K562 (cell line): ENCODE measurements at regions not wholly inside any gene's neighbourhood (a gene's known extent, or its start where the extent isn't known, plus 50 kb on each side); places are given as distances from the start of the nearest gene placed in this dataset.

Experiments used
- ATAC-seq: fragments of 200-7000 bp; cut with Tn5 transposase; 3 replicates; pipeline ENCODE4 v1.9.1; 2020; ENCODE audit warnings: moderate library complexity
- BruUV-seq: library from RNA; stranded (reverse); fragments of 400-500 nt; replicated peaks from 2 replicates; lab custom pipeline; 2021; lab: Mats Ljungman, UMichigan
- CTCF ChIA-PET: fragments of 300-600 bp; formaldehyde crosslinking; extraction: SDS; loops from one replicate; lab custom pipeline; 2021; ENCODE audit warnings: low intra/inter-chr PET ratio; lab: Yijun Ruan, JAX
- POLR2A ChIA-PET: fragments of 300-600, 350-650 bp; sonication (Branson Sonifier 250); formaldehyde crosslinking; extraction: SDS; loops from one replicate; lab custom pipeline; 2021; ENCODE audit warnings: antibody characterized with exemption, inconsistent platforms; lab: Yijun Ruan, JAX
- DNase-seq, 4 experiments: peaks; one replicate each; pipeline versions ENCODE4 v3.0.0 to v3.0.0-alpha.2; 2011 to 2018; ENCODE audit warnings: low spot score in 3 of 4, mixed read lengths in 3 of 4; ENCODE audit errors: extremely low read depth in 1 of 4
- FAIRE-seq: peaks from 2 replicates; lab custom pipeline; 2011; peaks lifted over from hg19 to GRCh38; lab: Jason Lieb, UNC
- H2AFZ ChIP-seq: 2 replicates; pipeline ENCODE4 v1.6.0; 2011; ENCODE audit warnings: low read depth, low read length, control low read depth, inconsistent platforms
- H3K27ac ChIP-seq: fragments of 200-600 bp; 3 replicates; pipeline ENCODE4 v1.8.0; 2011; ENCODE audit warnings: low read depth, mild to moderate bottlenecking, control low read depth, inconsistent platforms, low read length, moderate library complexity, mixed read lengths; ENCODE audit errors: extremely low read depth
- H3K27me3 ChIP-seq, 2 experiments: fragments of 300-600 bp in 1 of 2; 2 replicates in 1 of 2; 3 replicates in 1 of 2; pipeline versions ENCODE4 v1.6.0 to v1.8.0; 2011; ENCODE audit warnings: inconsistent platforms in 2 of 2, low read length in 2 of 2, mild to moderate bottlenecking in 1 of 2, mixed read lengths in 1 of 2, moderate library complexity in 1 of 2; ENCODE audit not compliant: control insufficient read depth in 2 of 2, insufficient read depth in 2 of 2
- H3K36me3 ChIP-seq: fragments of 300-600 bp; 3 replicates; pipeline ENCODE4 v1.8.0; 2011; ENCODE audit warnings: mild to moderate bottlenecking, low read length, inconsistent platforms; ENCODE audit not compliant: control insufficient read depth, insufficient read depth
- H3K4me1 ChIP-seq, 2 experiments: fragments of 200-600 bp in 1 of 2; replicated peaks in 1 of 2; 2 replicates in 1 of 2; 3 replicates in 1 of 2; pipeline versions ENCODE4 v1.5.1 to v1.8.0; 2011; ENCODE audit warnings: inconsistent platforms in 2 of 2, low read length in 2 of 2, mild to moderate bottlenecking in 1 of 2, mixed read lengths in 1 of 2, moderate library complexity in 1 of 2; ENCODE audit not compliant: control insufficient read depth in 2 of 2, insufficient read depth in 2 of 2
- H3K4me2 ChIP-seq: 2 replicates; pipeline ENCODE4 v1.6.1; 2011; ENCODE audit warnings: low read length, control low read depth, inconsistent platforms, mixed read lengths; ENCODE audit not compliant: insufficient read depth
- H3K4me3 ChIP-seq: fragments of 200-600 bp; sonication (generic), shearing (Covaris generic); 2 replicates; pipeline ENCODE4 v1.5.1; 2016; ENCODE audit warnings: control low read depth, inconsistent platforms
- H3K79me2 ChIP-seq: fragments of 200-600 bp; 3 replicates; pipeline ENCODE4 v1.8.0; 2011; ENCODE audit warnings: low read length, inconsistent platforms; ENCODE audit not compliant: control insufficient read depth, insufficient read depth
- H3K9ac ChIP-seq, 2 experiments: 2 replicates each; pipeline versions ENCODE4 v1.6.0 to v1.6.1; 2011; ENCODE audit warnings: low read depth in 2 of 2, low read length in 2 of 2, control low read depth in 1 of 2, inconsistent platforms in 1 of 2, mild to moderate bottlenecking in 1 of 2, mixed read lengths in 1 of 2; ENCODE audit not compliant: insufficient read depth in 1 of 2
- H3K9me1 ChIP-seq: one replicate; pipeline ENCODE4 v1.6.0; 2011; ENCODE audit warnings: inconsistent platforms, mild to moderate bottlenecking, low read length, moderate library complexity; ENCODE audit not compliant: control insufficient read depth, insufficient read depth
- H3K9me3 ChIP-seq: replicated peaks from 2 replicates; pipeline ENCODE4 v1.5.1; 2011; ENCODE audit warnings: low read depth, low read length, inconsistent platforms; ENCODE audit not compliant: control insufficient read depth, insufficient read depth
- H4K20me1 ChIP-seq: replicated peaks from 2 replicates; pipeline ENCODE4 v1.6.1; 2011; ENCODE audit warnings: low read length, inconsistent platforms, mixed read lengths; ENCODE audit not compliant: control insufficient read depth, insufficient read depth
- ARID1B ChIP-seq: fragments of 450-650 bp; IDR thresholded peaks from 2 replicates; pipeline ENCODE4 v1.6.1; 2016; ENCODE audit warnings: antibody characterized with exemption, mild to moderate bottlenecking, inconsistent platforms
- BDP1 ChIP-seq: IDR thresholded peaks from 3 replicates; pipeline ENCODE4 v1.6.1; 2011; ENCODE audit not compliant: insufficient read length, insufficient read depth
- ETS2 ChIP-seq: IDR thresholded peaks from 2 replicates; pipeline ENCODE4 v1.6.1; 2016; ENCODE audit warnings: borderline replicate concordance, missing genetic modification characterization, mild to moderate bottlenecking, moderate library complexity, missing compliant biosample characterization; ENCODE audit not compliant: poor library complexity, severe bottlenecking
- HDAC8 ChIP-seq: fragments of 450-650 bp; IDR thresholded peaks from 2 replicates; pipeline ENCODE4 v1.6.1; 2016; ENCODE audit warnings: mild to moderate bottlenecking, missing genetic modification characterization, moderate library complexity, missing compliant biosample characterization
- MIER1 ChIP-seq: fragments of 450-650 bp; IDR thresholded peaks from 2 replicates; pipeline ENCODE4 v1.6.1; 2016; ENCODE audit warnings: antibody characterized with exemption, mild to moderate bottlenecking, low read depth
- MTA1 ChIP-seq: fragments of 450-650 bp; IDR thresholded peaks from 2 replicates; pipeline ENCODE4 v1.6.1; 2017; ENCODE audit warnings: borderline replicate concordance
- SREBF2 ChIP-seq: sonication (generic); formaldehyde crosslinking; IDR thresholded peaks from 2 replicates; pipeline ENCODE4 v1.4.0; 2020; ENCODE audit warnings: mild to moderate bottlenecking, missing genetic modification reagents
- ZC3H4 ChIP-seq: sonication (generic); formaldehyde crosslinking; IDR thresholded peaks from 2 replicates; pipeline ENCODE4 v1.9.0; 2021; ENCODE audit warnings: missing genetic modification reagents, borderline replicate concordance
- ZSCAN29 ChIP-seq: fragments of 450-650 bp; IDR thresholded peaks from 2 replicates; pipeline ENCODE4 v1.6.1; 2017
- WGBS: fragments of 100-300 bp; shearing (Covaris generic); methylation state at CpG from one replicate; pipeline ENCODE4 v1.1.6; 2016; ENCODE audit warnings: low coverage, mixed read lengths; ENCODE audit not compliant: insufficient coverage; ENCODE audit errors: missing lambda C conversion rate; 5-methylcytosine and 5-hydroxymethylcytosine counted together
- in situ Hi-C: fragments of 300-500 bp; cut with MboI; formaldehyde crosslinking; loops from 4 replicates; pipeline ENCODE4 v1.15.0; 2018; ENCODE audit warnings: inconsistent platforms, mixed read lengths
- intact Hi-C: fragments of 100-400 bp; cut with micrococcal nuclease; formaldehyde crosslinking; loops from 2 replicates; pipeline ENCODE4 v1.14.2; 2022
- TF ChIP-seq, protein P1 (sequence below): fragments of 450-650 bp; IDR thresholded peaks from 2 replicates; pipeline ENCODE4 v1.6.1; 2017; ENCODE audit warnings: antibody characterized with exemption
- TF ChIP-seq, protein P2 (sequence below): fragments of 450-650 bp; IDR thresholded peaks from 2 replicates; pipeline ENCODE4 v1.6.1; 2016; ENCODE audit warnings: low read depth
- TF ChIP-seq, protein P3 (sequence below): fragments of 450-650 bp; IDR thresholded peaks from 2 replicates; pipeline ENCODE4 v1.6.1; 2016; ENCODE audit warnings: mild to moderate bottlenecking

DNA sequence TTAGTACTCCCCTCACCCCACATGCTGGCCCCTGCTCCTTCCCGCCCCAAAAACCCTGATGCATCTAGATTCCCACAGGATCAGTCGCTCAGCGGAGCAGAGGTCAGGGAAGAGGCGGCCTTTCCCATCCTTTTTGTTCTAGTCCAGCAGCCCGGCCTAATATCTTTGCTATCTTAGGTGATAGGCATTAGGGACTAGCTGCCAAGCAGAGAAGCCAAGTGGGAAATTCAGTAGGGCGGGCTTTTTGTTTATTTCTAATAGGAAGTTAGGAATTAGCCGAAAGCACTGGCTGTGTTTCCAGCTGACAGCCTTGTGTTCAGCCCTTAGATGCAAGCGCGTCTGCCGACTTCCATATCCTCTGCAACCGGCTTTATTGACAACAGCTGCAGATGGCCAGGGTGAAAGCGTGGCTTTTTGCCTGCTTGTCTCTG, 59.0 kb upstream of the BCAR3 start:
- Histone ChIP-seq H3K9ac (no peak overlapping the region), H4K20me1 (no peaks in the 10 kb centered on the region), H3K4me1 (no peaks in the 10 kb centered on the region), H3K36me3 (no peaks in the 10 kb centered on the region), H2AFZ (no peak overlapping the region), H3K27me3 (peaks cover 29 to 52% of the 10 kb centered on the region in 2 experiments), H3K27ac (no peak overlapping the region), H3K9me1 (no peaks in the 10 kb centered on the region), H3K4me3 (no peak overlapping the region), H3K4me2 (no peak overlapping the region), H3K9me3 (no peaks in the 10 kb centered on the region), H3K79me2 (no peaks in the 10 kb centered on the region)
- ATAC-seq (no peak), FAIRE-seq (no peak), DNase-seq (no peak)
- POLR2A ChIA-PET, result no interaction called here
- in situ Hi-C loops (no loop called here), intact Hi-C loops (no loop called here)
- no TSS peak for BruUV-seq
- CTCF ChIA-PET, result no interaction called here
- WGBS, result 20% methylated on average over 12 of the region's 12 CpGs
- TF ChIP-seq, protein P1, sequence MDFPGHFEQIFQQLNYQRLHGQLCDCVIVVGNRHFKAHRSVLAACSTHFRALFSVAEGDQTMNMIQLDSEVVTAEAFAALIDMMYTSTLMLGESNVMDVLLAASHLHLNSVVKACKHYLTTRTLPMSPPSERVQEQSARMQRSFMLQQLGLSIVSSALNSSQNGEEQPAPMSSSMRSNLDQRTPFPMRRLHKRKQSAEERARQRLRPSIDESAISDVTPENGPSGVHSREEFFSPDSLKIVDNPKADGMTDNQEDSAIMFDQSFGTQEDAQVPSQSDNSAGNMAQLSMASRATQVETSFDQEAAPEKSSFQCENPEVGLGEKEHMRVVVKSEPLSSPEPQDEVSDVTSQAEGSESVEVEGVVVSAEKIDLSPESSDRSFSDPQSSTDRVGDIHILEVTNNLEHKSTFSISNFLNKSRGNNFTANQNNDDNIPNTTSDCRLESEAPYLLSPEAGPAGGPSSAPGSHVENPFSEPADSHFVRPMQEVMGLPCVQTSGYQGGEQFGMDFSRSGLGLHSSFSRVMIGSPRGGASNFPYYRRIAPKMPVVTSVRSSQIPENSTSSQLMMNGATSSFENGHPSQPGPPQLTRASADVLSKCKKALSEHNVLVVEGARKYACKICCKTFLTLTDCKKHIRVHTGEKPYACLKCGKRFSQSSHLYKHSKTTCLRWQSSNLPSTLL, result no peak
- no peak for TF ChIP-seq SREBF2 (CRISPR knock-in tag)
- TF ChIP-seq BDP1, result no peak
- no peak for TF ChIP-seq MIER1
- no peak for TF ChIP-seq ETS2 (tag)
- TF ChIP-seq ARID1B, result no peak
- TF ChIP-seq MTA1, result no peak
- TF ChIP-seq, protein P2, sequence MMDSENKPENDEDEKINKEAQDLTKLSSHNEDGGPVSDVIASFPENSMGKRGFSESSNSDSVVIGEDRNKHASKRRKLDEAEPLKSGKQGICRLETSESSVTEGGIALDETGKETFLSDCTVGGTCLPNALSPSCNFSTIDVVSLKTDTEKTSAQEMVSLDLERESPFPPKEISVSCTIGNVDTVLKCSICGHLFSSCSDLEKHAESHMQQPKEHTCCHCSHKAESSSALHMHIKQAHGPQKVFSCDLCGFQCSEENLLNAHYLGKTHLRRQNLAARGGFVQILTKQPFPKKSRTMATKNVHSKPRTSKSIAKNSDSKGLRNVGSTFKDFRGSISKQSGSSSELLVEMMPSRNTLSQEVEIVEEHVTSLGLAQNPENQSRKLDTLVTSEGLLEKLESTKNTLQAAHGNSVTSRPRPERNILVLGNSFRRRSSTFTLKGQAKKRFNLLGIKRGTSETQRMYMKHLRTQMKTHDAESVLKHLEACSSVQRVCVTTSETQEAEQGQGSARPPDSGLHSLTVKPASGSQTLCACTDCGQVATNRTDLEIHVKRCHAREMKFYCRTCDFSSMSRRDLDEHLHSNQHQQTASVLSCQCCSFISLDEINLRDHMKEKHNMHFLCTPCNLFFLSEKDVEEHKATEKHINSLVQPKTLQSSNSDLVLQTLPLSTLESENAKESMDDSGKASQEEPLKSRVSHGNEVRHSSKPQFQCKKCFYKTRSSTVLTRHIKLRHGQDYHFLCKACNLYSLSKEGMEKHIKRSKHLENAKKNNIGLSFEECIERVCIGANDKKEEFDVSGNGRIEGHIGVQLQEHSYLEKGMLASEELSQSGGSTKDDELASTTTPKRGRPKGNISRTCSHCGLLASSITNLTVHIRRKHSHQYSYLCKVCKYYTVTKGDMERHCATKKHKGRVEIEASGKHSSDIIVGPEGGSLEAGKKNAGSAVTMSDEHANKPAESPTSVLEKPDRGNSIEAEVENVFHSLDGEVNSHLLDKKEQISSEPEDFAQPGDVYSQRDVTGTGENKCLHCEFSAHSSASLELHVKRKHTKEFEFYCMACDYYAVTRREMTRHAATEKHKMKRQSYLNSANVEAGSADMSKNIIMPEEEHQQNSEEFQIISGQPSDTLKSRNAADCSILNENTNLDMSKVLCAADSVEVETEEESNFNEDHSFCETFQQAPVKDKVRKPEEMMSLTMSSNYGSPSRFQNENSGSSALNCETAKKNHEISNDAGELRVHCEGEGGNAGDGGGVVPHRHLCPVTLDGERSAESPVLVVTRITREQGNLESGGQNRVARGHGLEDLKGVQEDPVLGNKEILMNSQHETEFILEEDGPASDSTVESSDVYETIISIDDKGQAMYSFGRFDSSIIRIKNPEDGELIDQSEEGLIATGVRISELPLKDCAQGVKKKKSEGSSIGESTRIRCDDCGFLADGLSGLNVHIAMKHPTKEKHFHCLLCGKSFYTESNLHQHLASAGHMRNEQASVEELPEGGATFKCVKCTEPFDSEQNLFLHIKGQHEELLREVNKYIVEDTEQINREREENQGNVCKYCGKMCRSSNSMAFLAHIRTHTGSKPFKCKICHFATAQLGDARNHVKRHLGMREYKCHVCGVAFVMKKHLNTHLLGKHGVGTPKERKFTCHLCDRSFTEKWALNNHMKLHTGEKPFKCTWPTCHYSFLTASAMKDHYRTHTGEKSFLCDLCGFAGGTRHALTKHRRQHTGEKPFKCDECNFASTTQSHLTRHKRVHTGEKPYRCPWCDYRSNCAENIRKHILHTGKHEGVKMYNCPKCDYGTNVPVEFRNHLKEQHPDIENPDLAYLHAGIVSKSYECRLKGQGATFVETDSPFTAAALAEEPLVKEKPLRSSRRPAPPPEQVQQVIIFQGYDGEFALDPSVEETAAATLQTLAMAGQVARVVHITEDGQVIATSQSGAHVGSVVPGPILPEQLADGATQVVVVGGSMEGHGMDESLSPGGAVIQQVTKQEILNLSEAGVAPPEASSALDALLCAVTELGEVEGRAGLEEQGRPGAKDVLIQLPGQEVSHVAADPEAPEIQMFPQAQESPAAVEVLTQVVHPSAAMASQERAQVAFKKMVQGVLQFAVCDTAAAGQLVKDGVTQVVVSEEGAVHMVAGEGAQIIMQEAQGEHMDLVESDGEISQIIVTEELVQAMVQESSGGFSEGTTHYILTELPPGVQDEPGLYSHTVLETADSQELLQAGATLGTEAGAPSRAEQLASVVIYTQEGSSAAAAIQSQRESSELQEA, result no peak
- no peak for TF ChIP-seq ZSCAN29
- no peak for TF ChIP-seq ZC3H4 (CRISPR knock-in tag)
- TF ChIP-seq, protein P3, sequence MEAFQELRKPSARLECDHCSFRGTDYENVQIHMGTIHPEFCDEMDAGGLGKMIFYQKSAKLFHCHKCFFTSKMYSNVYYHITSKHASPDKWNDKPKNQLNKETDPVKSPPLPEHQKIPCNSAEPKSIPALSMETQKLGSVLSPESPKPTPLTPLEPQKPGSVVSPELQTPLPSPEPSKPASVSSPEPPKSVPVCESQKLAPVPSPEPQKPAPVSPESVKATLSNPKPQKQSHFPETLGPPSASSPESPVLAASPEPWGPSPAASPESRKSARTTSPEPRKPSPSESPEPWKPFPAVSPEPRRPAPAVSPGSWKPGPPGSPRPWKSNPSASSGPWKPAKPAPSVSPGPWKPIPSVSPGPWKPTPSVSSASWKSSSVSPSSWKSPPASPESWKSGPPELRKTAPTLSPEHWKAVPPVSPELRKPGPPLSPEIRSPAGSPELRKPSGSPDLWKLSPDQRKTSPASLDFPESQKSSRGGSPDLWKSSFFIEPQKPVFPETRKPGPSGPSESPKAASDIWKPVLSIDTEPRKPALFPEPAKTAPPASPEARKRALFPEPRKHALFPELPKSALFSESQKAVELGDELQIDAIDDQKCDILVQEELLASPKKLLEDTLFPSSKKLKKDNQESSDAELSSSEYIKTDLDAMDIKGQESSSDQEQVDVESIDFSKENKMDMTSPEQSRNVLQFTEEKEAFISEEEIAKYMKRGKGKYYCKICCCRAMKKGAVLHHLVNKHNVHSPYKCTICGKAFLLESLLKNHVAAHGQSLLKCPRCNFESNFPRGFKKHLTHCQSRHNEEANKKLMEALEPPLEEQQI, result no peak
- no peak for TF ChIP-seq HDAC8 (tag)
